ENCODE measurements at regions not wholly inside any gene's neighbourhood (a gene's known extent, or its start where the extent isn't known, plus 50 kb on each side); places are given as distances from the start of the nearest gene placed in this dataset.

DNA sequence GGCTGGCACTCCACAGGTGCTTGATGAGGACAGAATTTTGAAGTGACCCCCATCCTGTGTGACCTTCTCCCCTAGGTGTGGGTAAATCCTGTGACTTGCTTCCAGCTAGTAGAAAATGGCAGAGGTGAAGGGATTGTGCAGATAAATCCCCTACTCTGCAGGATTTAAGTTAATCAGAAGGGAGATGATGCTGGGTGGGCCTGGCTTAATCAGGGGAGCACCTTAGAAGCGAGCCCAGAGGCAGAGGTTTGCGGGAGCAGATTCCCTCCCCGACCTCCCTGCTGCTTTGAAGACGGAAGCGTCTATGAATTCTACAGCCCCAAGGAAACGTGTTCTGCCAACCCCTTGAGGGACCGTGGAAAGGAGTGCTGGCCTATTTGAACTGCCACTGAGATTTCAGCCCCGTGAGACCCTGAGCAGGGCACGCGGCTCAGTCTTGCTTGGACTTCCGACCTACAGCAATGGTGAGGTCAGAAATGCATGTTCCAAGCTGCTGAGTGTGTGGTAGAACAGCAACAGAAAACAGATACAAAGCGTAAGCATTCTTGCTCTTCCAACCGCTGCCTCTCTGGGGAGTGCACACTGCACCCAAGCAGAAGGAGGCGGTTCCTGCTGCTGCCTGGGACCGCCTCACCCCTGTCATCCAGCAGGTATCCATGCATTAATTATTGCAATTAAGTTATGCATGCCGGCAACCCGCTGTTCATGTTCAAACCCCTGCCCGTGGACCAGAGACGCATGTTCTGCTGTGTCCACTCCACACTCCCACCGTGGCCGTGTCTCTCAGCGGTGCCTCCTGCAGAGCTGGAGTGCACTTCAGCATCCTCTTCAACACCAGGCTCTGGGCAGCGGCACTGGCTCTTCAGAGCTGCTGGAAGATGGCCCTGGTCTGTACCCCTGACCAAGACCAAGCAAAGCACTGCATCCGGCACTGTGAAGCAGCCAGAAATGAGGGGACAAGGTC lies 54.6 kb upstream of the RXRA start:
- no peak for DNase-seq

DNA sequence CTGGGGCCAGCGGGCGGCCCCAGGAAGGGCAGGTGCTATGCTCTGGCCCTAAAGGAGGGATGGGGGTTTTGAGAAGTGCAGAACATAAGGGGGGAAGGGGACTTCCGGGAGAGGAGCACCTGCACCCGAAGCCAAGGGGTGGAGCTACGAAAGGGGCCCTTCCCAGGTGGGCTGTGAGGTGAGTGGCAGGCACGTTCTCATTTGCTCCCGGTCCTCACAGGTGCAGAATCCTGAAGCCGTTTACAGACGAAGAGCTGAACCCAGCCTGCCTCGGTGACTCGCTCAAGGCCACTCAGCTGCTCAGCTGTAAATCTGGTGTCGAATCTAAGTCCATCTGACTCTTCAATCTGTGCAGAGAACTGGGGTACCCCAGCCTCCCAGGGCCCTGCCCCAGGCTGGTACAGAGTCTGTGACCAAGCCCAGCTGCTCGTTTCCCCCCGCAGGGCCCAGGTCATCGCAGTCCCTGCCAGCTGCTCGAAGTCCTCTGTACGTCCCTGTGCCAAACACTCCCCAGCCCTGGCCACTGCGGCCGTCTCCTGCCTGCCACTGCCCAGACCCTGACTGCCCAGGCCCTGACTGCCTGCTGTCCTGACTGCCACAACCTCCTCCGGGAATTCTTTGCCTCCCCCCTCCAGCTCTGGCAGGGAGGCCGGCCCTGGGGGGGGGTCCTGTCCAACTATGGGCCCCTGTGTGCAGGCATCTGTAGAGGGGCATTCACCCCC lies 53.8 kb upstream of the RXRA start:
- no peak for DNase-seq

DNA sequence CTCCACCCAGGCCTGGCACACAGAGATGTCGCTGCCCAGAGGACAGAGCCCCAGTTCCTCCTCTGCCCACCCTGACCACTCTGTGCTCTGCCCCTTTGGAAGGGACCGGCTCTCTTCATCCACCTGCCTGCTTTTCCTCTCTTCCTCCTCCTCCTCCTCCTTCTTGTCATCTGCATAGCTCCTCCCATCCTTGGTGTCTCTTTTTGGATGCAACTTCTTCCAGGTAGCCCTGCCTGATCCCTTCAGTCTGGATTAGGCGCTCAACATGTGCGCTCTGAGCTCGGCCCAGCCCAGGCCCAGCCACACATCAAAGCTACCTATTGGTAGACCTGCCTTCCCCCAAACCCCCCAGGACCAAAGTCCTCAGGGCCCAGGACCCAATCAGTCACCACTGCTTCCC lies 52.6 kb upstream of the RXRA start:
- DNase-seq: no peak

DNA sequence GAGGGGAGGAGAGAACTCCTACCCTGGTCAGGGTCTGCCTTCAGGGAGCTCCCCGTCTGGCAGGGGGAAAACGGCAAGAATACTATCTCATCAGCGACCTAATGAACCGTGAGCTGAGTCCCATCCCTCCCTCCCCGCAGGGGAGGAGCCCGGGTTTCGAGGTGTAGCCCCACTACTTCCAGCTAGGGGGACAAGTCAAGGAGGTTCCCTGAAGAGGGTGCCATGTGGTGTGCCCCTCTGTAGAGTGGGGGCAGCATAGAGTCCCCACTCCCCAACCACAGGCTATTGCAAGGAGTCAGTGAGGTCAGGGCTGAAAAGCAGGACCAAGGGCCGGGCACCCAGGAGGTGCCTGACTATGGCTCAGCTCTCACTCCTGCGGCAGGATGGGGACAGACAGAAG lies 50.9 kb upstream of the RXRA start:
- DNase-seq: no peak

DNA sequence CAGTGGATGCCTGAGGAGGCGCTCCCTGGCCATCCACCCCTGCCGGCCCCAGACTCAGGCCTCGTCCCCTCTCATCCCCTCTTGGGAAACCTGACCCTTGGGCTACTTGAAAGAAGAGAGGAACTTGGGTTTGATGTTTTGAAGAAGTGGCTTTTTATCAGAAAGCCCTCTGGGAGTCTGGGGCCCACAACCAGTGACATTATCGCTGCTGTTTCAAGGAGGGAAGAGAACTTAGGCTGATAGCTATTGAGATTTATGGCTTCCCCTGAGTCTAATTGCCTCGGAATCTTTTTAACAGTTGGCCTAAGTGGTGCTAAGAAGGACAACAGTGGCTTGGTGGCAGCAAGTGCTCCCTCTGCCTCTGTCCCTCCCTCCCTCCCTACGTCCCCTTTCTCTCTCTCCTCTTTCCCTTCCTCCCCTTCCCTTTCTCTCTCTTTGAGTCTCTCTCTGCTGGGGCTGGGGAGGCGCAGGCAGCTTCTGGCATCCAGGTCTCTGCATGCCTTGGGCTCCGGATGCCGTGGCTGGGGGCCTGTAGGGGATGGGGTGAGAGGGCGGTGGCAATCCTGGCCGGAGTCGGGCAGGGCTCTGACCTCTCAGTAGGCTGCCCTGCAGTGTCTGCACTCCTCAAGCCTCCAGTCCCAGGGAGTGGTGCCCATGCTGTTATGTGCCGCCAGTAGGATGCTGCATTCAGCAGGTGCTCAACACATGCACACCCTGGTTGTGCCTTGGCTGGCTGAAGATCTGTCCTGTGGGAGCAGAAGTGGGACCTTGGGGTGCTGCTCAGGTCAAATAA lies 49.6 kb upstream of the RXRA start:
- no peak for DNase-seq

Measured in nucleus accumbens (tissue), 56 donors.